ENCODE measurements at regions not wholly inside any gene's neighbourhood (a gene's known extent, or its start where the extent isn't known, plus 50 kb on each side); places are given as distances from the start of the nearest gene placed in this dataset.

DNA sequence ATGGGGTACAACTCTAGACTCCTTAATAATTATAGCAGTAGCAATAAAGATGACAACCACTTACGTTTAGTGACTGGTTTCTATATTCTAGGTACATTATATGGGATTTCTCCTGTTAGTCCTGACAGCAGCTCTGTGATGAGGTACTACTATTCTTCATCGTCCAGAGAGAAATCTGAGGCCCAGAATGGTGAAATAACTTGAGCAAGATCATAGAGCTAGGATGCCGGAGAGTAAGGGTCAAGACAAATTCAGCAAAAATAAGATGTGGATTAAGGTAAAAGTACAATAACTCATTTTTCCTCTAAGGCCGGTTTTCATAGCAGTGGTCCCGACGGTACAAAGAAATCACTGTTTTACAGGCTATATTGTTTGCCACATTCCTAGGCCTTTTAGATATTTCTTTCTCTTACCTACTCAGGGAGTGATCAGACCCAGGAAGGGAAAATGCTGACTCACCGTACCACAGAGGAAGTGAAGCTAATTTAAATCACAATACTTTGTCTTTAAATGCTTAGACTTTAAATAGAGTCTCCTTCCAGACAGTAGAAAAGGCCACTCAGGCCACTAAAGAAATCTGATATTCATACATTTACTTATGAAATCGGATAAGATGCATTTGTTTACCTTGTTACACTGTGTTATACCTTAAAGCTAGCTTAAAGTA lies 2023.0 kb upstream of the AGA start:
- peaks cover 0 to 7% (median 0%) of the 10 kb centered on the region in 5 donors for H3K4me1 ChIP-seq (ENCODE audit: control insufficient read depth in 5 of 5, insufficient read depth in 5 of 5, low read length in 5 of 5)
- no peak for DNase-seq
- no peaks in the 10 kb centered on the region for H3K36me3 ChIP-seq (ENCODE audit: control insufficient read depth in 4 of 4, insufficient read depth in 4 of 4, low read length in 4 of 4)
- no peak overlapping the region for H3K27ac ChIP-seq (ENCODE audit: low read depth in 1 of 2, low read length in 1 of 2)
- 82% methylated on average over 8 of the region's 8 CpGs for WGBS, 2 donors
- TF ChIP-seq, protein P1, sequence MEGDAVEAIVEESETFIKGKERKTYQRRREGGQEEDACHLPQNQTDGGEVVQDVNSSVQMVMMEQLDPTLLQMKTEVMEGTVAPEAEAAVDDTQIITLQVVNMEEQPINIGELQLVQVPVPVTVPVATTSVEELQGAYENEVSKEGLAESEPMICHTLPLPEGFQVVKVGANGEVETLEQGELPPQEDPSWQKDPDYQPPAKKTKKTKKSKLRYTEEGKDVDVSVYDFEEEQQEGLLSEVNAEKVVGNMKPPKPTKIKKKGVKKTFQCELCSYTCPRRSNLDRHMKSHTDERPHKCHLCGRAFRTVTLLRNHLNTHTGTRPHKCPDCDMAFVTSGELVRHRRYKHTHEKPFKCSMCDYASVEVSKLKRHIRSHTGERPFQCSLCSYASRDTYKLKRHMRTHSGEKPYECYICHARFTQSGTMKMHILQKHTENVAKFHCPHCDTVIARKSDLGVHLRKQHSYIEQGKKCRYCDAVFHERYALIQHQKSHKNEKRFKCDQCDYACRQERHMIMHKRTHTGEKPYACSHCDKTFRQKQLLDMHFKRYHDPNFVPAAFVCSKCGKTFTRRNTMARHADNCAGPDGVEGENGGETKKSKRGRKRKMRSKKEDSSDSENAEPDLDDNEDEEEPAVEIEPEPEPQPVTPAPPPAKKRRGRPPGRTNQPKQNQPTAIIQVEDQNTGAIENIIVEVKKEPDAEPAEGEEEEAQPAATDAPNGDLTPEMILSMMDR (IDR thresholded peaks at IDR 0.05; ENCODE audit: control extremely low read depth, extremely low read depth) = no peak
- no peak overlapping the region for H3K9ac ChIP-seq (ENCODE audit: insufficient read depth in 1 of 2, low read length in 2 of 2)
- no peaks in the 10 kb centered on the region for H3K27me3 ChIP-seq (ENCODE audit: control insufficient read depth in 3 of 3, insufficient read depth in 3 of 3, low read length in 2 of 3)
- no peak for ATAC-seq (ENCODE audit: insufficient read depth, low FRiP score)
- H3K4me3 ChIP-seq = no peak overlapping the region
- H3K9me3 ChIP-seq (ENCODE audit: control insufficient read depth in 4 of 4, insufficient read depth in 3 of 4, low read length in 3 of 4) = no peaks in the 10 kb centered on the region

DNA sequence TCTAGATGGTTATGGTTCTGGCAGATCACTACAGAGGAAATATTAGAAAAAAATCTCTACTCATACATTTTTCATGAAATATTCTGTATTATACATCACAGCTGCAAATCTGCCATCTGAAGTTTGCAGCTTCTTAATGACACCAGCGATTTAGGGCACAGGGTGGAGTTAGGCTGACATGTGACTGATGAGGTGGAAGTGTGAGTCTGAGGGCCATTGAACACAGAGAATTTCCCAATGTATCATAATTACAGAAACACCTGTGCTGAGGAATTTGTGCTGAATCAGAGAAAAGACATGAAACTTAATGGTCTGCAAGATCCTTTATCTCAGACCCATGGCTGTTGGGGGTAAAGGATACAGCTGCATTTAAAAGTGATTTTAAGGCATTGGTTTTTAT lies 2025.6 kb upstream of the AGA start:
- H3K4me1 ChIP-seq (ENCODE audit: control insufficient read depth in 5 of 5, insufficient read depth in 5 of 5, low read length in 5 of 5) = peaks cover 0 to 7% (median 0%) of the 10 kb centered on the region in 5 donors
- WGBS, 2 donors = 45 to 56% methylated on average over 1 of the region's 1 CpG
- H3K4me3 ChIP-seq = no peak overlapping the region
- no peak overlapping the region for H3K27ac ChIP-seq (ENCODE audit: low read depth in 1 of 2, low read length in 1 of 2)
- H3K27me3 ChIP-seq (ENCODE audit: control insufficient read depth in 3 of 3, insufficient read depth in 3 of 3, low read length in 2 of 3) = no peaks in the 10 kb centered on the region
- no peaks in the 10 kb centered on the region for H3K36me3 ChIP-seq (ENCODE audit: control insufficient read depth in 4 of 4, insufficient read depth in 4 of 4, low read length in 4 of 4)
- TF ChIP-seq, protein P1 (IDR thresholded peaks at IDR 0.05; ENCODE audit: control extremely low read depth, extremely low read depth) = no peak
- DNase-seq (peak; percentile 17 to 61 (median 51)), ATAC-seq (ENCODE audit: insufficient read depth, low FRiP score) (no peak)
- no peak overlapping the region for H3K9ac ChIP-seq (ENCODE audit: insufficient read depth in 1 of 2, low read length in 2 of 2)
- H3K9me3 ChIP-seq (ENCODE audit: control insufficient read depth in 4 of 4, insufficient read depth in 3 of 4, low read length in 3 of 4) = no peaks in the 10 kb centered on the region

DNA sequence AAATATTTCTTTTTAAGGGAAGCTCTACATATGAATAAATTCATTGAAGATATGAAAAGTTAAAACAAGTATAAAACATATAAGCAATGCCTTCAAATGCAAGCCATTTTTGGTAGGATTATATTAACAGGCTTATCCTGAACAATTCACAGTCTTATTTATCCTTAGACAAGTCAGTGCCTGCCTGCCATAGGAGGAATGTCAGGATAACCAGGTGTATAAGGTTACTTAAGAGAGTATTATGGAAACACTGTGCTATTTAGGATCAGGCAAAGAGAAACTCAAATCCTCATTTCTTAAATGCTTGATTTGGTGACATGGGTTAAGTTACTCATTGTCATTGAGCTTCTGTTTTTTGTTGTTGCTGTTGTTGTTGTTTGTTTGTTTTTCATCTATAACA lies 2029.9 kb upstream of the AGA start:
- ATAC-seq (ENCODE audit: insufficient read depth, low FRiP score) = no peak
- Histone ChIP-seq H3K27me3 (ENCODE audit: control insufficient read depth in 3 of 3, insufficient read depth in 3 of 3, low read length in 2 of 3) (no peaks in the 10 kb centered on the region), H3K27ac (ENCODE audit: low read depth in 1 of 2, low read length in 1 of 2) (no peak overlapping the region), H3K4me3 (no peak overlapping the region), H3K4me1 (ENCODE audit: control insufficient read depth in 5 of 5, insufficient read depth in 5 of 5, low read length in 5 of 5) (peaks cover 0 to 7% (median 0%) of the 10 kb centered on the region in 5 donors), H3K9ac (ENCODE audit: insufficient read depth in 1 of 2, low read length in 2 of 2) (no peak overlapping the region), H3K36me3 (ENCODE audit: control insufficient read depth in 4 of 4, insufficient read depth in 4 of 4, low read length in 4 of 4) (no peaks in the 10 kb centered on the region), H3K9me3 (ENCODE audit: control insufficient read depth in 4 of 4, insufficient read depth in 3 of 4, low read length in 3 of 4) (peaks cover 0 to 3% (median 1%) of the 10 kb centered on the region in 4 donors)
- TF ChIP-seq, protein P1 (IDR thresholded peaks at IDR 0.05; ENCODE audit: control extremely low read depth, extremely low read depth) = no peak
- DNase-seq = no peak

DNA sequence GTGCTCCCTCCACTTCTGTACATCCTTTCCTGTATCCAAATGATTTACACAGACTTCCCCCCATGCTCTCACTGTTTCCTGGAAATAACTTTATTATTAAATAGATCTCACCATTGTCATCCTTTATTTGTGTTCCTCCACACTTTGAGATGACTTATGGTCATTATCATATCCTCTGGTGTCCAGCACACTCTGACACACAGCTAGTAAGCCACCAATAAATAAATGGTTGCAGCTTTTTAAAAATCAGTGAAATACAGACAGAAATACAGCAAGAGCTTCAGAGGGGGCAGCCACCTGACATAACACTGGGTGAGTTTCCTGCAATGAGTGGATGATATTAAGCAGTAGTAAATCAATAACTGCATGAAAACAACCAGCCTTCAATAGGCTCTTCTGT lies 2036.4 kb upstream of the AGA start:
- peaks cover 0 to 5% (median 2%) of the 10 kb centered on the region in 4 donors for H3K9me3 ChIP-seq (ENCODE audit: control insufficient read depth in 4 of 4, insufficient read depth in 3 of 4, low read length in 3 of 4)

More for the DNA sequence above, 2036.4 kb upstream of the AGA start:
- no peak overlapping the region for H3K27ac ChIP-seq (ENCODE audit: low read depth in 1 of 2, low read length in 1 of 2)
- no peaks in the 10 kb centered on the region for H3K36me3 ChIP-seq (ENCODE audit: control insufficient read depth in 4 of 4, insufficient read depth in 4 of 4, low read length in 4 of 4)
- ATAC-seq (ENCODE audit: insufficient read depth, low FRiP score) (no peak), DNase-seq (no peak)
- H3K9ac ChIP-seq (ENCODE audit: insufficient read depth in 1 of 2, low read length in 2 of 2) = no peak overlapping the region
- no peak overlapping the region for H3K4me3 ChIP-seq
- TF ChIP-seq, protein P1 (IDR thresholded peaks at IDR 0.05; ENCODE audit: control extremely low read depth, extremely low read depth) = no peak
- H3K27me3 ChIP-seq (ENCODE audit: control insufficient read depth in 3 of 3, insufficient read depth in 3 of 3, low read length in 2 of 3) = no peaks in the 10 kb centered on the region
- no peaks in the 10 kb centered on the region for H3K4me1 ChIP-seq (ENCODE audit: control insufficient read depth in 5 of 5, insufficient read depth in 5 of 5, low read length in 5 of 5)
